GM18498 (cell line): ENCODE measurements at regions not wholly inside any gene's neighbourhood (a gene's known extent, or its start where the extent isn't known, plus 50 kb on each side); places are given as distances from the start of the nearest gene placed in this dataset.

Experiments
- ATAC-seq: cut with Tn5 transposase; IDR thresholded peaks from one replicate; pipeline ENCODE4 v1.9.1; 2021; ENCODE audit warnings: mild to moderate bottlenecking, moderate library complexity; ENCODE audit not compliant: unreplicated experiment

DNA sequence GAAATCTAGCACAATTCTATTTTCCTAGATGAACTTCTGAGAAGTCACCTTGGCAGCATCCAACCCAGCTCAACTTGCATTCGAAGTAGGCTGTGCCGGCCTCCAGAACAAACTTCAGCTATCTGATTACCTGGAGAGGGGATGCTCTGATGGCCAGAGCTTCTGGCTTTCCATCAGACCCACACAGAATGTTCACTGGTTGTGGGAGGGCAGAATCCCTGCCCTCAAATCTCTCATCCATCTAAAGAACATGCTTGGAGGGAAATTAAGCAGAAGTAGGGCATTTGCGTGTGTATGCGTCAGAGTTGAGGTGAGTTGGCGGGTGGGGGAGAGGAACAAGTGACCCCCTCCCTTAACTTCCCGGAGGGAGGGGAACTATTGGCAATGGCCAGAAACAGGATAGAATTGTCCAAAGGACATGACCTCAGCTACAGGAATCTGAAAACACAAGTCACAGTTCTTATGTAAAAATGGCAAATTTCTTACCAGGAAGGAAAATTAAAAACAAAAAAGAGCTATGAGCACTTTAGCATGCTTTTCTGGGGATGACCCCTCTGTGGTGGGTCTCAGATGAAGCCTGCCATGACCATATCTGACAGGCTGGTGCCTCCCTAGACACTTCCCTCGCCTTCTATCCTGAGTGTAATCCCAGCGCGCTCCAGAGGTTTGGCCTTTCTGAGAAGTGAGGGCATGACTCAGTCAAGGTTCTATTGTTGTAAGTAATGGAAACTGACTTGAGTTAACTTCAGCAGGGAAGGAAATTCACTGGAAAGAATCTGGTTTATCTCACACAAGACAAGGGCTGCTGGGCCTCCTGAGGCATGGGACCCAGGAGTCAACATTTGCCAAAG lies 278.8 kb downstream of the RPS24 start:
- ATAC-seq, result no peak

DNA sequence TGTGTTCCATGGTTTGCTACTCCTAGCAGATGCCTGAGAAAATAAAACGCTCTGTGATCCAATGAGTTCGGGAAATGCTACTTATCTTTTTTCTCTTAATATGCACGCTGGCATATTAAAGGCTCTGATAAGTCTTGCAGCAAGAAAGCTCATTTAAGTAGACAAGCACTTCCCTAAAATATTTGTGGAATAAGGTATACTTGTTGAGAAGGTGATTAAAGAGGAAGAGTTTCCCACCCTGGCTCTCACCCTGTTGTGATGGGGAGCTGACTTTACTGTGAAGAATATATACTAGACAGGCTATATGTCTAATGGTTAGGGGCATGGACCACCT lies 279.4 kb downstream of the RPS24 start:
- no peak for ATAC-seq

DNA sequence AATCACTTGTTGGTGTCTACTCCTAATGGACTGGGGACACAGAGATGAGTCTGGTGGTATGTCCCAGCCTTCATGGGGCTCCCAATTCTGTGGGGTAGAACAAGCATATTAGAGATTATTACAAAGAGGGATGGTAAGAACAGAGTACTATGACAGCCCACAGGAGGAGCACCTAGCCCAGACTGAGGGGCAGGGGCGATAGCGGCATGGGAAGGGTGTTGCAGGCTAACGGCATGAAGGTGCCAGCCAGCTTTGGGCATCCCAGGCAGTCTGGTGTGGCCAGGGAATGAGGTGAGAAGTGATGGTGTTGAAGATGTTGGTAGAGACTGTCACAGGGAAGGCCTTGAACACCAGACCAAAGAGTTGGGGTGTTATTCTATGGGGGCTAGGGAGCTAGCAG lies 280.0 kb downstream of the RPS24 start:
- no peak for ATAC-seq

DNA sequence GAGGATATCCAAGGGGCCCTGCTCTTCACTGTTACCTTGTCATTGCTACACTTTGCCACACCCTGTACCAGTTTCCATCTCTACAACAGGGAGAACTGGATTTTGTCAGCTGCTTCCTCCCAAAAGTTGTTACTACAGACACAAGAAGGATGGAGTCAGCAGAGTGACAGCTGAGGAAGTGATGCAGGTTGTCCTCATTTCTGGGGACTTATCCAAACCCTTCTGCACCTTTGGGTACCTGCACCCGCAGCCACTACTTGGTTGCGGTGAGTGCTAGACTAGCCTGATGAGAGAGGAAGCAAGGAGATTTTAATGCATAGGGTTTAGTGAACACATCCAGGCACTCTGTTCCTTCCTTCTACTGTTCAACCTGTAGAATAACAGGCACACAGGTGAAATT lies 281.0 kb downstream of the RPS24 start:
- ATAC-seq, result no peak

DNA sequence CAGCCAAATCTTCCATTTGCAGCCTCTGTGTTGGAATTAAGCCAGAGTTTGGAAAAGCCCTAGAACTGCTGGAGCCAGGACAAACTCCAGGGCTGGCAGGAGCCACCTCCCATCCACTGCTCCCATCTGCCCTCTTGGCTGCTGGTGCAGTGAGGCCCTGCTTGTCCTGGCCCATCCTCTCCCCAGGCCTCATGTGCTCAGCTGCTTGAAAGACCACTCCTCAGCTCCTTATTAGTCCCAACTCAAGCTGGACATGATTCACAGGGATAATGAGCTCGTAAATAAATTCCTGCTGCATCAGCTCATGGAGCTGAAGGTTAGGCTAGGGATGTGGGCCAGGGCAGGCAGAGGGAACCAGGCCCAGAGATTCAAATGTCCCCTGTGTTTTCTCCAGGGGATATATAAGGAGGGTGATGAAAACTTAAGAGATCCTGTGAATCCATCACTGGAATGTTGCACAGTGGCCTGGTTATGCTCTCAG lies 282.8 kb downstream of the RPS24 start:
- ATAC-seq, result no peak

DNA sequence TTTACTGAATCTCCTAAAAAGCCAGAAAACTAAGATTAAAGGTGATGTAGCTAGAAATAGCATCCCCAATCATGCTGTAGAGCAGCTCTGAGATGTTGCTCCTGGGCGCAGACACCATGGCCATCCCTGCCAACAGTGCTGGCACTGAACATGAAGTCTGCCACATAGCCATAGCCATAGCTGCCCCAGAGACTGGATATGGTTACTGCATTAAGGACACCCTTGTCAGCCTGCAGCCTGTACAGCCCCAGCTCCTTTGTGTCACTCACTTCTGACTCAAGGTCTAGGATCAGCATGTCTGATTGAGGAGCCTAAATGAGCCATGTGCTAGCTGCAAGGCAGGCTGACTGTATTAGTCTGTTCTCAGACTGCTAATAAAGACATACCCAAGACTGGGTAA lies 284.6 kb downstream of the RPS24 start:
- ATAC-seq, result no peak

DNA sequence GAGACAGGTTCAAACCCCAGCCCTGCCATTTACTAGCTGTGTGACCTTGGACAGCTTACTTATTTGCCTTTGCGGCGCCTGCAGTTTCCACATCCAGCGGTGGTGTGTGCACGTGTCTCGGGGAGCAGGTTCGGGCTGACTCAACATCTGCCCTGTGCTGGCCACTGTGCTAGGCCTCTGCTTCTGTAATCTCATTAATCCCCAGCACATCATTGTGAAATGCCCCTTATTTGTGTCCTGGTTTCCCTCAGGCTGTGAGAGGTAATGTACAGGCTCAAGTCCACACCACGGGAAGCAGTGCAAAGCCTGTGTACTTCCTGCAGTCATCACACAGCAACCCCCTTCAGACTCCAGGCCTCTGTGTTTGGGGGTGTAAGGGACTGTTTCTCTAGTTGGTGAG lies 285.7 kb downstream of the RPS24 start:
- no peak for ATAC-seq

DNA sequence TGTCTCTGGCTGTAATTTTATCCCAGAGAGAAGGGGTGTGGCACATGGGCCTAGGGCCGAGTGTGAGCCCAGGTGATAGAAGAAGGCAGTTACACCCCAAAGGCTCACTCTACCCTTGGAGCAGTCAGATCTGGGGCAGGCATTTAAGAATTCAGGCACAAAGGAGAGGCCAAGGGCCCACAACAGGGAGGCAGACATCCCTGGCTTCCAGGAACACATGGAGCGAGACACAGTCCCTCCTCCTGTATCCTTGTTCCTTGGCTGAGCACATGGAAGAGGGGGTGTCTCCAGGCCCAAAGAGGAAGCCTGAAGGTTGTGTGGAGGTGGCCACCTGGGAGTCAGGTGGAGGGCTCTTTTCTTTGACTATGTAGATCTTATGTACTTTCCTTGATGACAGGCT lies 286.2 kb downstream of the RPS24 start:
- no peak for ATAC-seq

DNA sequence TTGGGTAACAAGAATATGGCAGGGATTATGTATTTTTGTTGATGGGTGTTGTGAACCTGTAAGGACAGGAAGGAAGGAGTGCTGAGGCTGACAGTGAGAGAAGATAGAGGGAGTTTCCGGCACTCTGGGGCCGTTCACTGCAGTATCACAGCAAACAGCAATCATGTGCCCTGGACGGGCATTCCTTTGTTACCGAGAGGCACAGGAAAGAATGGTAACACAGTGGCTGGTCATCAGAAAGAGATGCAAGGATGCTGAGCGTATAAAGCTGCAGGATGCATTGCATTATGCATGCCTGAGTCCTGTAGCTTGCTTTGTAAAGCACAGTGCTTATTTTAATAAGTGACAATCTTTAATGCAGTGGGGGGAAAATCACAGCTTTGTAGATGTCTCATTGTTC lies 286.8 kb downstream of the RPS24 start:
- ATAC-seq, result no peak

DNA sequence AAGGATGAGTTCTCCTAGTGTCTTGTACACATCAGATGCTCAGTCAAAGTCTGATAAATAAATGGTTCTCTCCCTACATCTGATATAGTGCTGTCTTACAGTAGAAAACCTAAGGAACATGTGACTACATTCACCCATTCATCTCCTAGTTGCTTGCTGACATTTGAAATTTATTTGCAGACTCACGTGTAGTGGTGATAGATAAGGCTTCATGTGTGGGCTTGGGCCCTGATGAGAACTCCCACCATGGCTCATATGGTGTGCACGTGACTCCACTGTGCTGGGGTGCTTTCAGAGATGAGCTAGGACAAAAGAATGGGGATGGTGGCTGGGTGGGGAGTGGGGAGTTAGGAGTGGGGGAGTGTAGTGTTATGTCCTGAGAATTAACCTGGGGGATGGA lies 287.3 kb downstream of the RPS24 start:
- ATAC-seq, result no peak

DNA sequence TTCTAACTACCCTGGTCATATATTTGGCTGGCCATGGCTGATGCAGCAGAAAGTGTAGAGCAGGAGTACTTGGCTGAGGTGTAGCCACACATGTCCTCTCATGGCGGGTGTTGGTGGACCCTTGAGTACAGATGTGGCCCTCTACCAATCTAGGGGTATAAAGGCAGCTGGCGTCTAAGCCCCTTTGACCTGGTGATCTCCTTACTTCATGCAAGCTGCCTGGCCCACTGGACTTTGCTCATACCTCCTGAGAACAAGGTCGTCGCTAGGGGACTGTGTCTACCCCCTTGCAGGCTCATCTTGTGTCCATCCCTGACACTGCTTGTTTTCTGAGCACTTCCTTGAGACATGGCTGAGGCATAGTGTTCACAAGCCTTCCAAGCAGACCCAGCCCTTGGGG lies 287.8 kb downstream of the RPS24 start:
- no peak for ATAC-seq

DNA sequence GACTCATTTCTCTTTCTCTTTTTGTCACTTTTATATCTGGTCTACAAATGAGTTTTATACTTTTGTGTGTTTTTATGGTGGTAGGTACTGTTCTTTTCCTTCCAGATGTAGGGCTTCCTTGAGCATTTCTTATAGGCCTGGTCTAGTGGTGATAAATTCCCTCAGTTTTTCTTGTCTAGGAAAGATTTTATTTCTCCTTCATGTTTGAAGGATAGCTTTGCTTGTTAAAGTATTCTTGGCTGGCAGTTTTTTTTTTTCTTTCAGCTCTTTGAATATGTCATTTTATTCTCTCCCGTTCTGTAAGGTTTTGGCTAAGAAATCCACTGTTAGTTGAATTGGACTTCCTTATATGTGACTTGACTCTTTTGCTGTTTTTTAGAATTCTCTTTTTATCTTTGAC lies 292.7 kb downstream of the RPS24 start:
- ATAC-seq, result no peak

DNA sequence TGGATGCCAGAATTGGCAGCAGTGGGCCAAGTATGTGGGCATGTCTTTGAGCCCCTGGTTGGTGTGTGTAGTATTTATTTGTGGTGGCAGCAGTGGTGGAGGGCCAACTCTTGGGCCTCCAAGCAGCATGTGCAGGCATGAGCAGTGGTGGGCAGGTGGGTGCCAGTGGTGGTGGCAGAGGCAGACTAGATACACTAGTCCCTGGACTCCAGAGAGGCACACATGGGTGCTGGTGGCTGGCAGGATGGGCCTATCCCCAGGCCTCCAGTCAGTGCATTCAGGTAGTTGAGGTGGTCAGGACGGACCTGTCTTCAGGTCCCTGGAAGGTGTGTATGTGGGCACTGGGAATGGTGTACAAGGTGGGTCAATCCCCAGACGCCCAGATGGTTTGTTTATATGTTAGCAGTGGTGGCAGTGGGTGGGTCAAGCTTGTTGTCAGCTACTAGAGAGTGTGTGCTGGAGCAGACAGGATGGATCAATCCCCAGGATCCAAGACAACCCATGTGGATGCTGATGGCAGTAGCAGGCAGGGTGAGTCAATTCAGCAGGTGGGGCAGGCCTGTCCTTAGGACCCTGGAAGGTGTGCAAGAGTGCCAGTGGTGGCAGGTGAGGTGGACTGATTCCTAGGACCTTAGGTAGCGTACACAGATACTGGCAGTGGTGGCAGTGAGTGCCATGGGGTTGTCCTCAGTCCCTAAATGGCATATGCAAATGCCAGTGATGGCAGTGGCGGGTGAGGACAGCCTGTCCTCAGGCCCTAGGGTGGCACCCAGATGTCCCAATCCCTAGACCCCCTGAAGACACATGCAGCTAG lies 294.3 kb downstream of the RPS24 start:
- no peak for ATAC-seq

DNA sequence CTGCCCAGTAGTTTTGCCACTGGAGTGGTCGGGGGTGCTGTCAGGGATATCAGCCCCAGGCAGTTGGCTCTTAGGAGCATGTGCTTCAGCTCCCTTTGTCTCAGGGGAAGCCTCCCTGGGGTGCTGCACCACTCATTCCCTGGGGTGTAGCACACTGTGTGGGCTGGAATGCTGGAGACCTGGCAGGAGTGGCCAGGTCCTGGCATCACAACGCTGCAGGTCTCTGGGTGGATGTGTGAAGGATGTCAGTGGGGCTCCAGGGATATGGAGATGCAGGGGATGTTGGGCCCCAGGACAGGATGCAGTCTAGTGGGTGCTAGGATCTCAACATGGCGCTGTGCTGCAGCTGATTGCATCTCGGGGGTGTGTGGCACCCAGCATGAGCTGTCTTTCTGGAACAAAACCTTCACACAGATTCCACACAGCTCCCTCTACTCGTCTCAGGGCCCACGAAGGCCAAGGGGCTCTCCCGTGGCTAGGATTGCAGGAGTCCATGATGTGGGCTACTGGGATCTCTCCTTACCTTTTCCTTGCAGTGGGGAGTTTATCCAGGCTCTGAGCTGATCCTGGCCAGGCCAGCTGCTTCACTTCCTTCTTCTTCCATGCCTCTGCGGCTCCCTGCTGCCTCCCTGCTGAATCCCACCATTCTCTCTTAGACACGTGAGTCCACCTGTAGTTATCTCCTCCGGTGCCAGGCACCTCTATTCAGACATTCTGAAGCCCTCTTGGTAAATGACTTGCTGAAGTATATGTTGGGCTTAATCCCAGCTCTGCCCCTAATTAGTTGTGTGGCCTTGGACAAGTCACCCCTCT lies 295.1 kb downstream of the RPS24 start:
- no peak for ATAC-seq

DNA sequence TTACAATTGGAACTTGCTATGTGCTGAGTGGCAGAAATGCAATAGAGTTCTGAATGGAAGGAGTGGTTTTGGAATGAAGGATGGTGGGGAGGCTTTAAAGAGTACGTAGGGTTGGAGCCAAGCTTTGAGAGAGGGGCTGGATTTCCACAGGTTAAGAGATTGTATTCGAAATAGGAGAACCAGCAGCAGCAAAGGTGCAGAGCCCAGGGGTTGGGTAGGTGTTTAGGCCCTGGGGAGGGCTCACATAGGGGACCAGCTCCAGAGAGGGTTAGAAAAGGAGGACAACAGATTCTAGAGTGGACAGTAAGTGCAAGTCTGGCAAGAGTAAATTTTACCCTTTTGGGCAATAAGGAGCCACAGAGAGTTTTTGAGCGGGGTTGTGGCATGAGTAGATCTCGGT lies 297.2 kb downstream of the RPS24 start:
- ATAC-seq, result no peak

DNA sequence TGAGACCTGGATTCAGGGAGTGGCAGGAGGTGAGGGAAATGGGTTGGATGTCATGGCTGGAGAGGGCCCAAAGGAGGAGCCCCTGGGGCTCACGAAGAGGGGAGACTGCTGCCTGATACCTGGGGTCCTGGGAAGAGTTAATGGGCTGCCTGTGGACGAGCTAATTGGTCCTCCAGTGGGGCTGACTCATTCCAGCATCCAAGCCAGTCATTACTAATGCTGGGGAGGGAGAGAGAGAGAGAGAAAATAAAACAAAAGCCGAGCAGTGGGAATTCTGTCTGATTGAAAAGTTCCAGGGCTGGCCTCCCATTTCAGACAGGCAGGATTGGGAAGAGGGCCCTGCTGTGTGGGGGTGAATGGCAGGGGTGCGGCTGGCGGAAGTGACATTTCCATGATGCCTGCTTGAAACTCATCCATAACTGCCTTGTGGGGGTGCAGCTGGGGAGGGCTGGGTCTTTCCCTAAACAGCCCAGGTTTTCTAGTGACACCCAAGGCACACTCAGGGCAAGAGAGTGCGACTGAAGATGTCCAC lies 297.8 kb downstream of the RPS24 start:
- ATAC-seq, result no peak

DNA sequence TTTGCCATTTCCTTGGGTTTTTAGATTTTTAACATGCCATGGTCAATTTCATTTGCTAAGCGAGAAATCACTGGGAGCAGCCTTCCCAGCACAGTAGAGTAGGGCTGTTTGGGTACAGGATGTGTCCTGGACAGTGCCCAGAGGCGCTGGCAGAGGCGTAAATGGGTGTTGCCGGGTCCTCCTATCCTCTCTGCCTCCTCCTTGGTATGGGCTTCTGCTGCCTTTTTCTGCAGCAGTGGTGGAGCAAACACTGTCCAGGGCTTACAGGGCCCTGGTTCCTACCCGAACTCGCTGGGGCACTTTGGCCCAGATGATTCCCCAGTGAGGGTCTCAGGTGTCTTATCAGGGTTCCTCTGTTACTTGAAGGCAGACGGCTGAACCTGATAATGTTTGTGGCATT lies 298.3 kb downstream of the RPS24 start:
- no peak for ATAC-seq

DNA sequence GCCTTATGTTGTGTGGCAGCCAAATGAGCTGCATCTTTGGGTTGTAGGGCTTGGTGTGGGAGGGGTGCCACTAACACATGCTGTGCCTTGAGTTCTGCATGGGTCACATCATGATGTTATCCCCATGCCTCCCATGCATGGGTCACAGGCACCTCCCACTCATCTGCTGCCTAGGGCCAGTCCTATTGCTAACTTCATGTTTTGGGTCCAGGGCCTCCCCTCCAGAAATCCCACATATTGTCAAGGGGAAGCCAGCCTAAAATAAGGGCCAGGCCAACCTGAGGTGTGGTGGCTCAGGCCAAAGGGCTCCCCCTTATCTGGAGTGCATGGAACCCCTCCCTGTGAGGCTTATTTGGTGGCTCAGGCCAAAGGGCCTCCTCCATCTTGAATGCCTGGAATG lies 299.0 kb downstream of the RPS24 start:
- no peak for ATAC-seq

DNA sequence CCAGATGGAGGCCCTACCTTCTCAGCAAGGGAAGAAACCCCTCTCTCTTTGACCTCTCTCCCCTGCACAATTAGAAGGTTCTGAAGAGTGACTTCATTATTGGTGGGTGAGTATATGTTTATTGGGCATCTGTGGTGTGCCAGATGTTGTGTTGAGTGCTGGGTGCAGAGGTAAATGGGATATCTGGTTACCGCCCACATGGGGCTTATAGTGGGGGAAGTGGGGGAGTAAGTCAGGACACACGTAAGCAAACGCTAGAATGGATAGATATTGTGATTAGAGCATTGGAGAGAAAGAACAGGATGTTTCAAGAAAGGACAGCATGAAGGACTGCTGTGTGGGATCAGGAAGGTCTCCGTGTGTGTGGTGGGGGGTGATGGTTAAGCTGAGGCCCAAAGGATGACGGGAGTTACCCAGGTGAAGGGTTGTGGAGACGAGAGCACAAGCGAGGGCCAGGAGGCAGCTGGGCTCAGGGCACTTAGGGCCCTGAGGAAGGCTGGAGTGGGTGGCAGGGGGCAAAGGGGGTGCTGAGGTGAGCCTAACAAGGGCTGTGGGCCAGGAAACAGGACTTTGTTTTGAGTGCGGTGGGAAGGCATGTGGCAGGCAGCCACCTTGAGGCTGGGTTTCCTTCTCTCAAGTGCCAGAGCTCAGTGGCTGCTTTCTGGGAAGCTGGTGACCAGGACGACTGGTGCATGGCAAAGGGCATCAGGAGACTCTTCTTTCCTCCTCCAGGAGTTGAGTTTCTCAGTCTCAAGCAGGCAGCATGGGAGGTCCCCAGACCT lies 299.9 kb downstream of the RPS24 start:
- ATAC-seq, result no peak

DNA sequence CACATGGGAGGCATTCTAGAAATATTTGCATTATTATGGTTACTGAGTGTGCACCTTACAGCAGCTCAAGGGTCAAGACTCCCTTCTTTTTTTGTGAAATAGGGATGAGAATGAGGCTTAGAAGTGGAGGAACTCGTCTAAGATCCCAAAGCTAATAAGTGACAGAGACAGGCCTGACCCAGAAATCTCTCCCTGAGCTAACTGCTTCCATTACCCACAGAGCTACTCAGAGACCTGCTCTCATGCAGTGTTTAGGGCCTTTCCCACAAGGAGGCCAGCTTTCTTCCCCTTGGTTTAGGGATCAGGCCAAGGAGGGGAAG lies 301.7 kb downstream of the RPS24 start:
- ATAC-seq, result no peak
